ENCODE measurements at regions not wholly inside any gene's neighbourhood (a gene's known extent, or its start where the extent isn't known, plus 50 kb on each side); places are given as distances from the start of the nearest gene placed in this dataset.
A peak's percentile ranks its signal among the peaks of the same experiment; 100 is the strongest.

DNA sequence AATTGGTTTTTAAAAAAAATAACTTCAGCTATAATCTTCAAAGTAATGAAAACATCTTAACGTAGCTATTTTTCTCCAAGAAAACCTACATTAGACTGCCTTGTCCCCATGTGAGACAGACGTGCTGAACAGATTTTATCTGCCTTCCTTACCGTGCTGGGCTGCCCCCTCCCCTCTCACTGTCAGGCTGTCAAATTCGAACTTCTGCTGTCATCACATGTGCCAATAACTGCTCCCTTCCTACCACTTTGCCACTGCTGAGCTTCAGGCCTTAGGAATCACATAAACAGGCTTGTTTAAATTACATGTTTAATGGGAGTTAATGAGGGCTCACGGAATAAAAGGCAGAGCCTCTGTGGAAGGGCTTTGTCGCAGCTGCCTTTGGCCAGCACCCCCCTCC is 77.0 kb upstream of the NHSL1 start:
- no peak for TF ChIP-seq FOXM1 (IDR thresholded peaks at IDR 0.05; ENCODE audit: borderline replicate concordance)
- no peak for TF ChIP-seq CTBP1 (IDR thresholded peaks at IDR 0.05; ENCODE audit: borderline replicate concordance)
- no peak for TF ChIP-seq ARNT (IDR thresholded peaks at IDR 0.05)
- no peak for TF ChIP-seq SP1 (IDR thresholded peaks at IDR 0.05)
- TF ChIP-seq ELF4 (IDR thresholded peaks at IDR 0.05): no peak
- no peak for TF ChIP-seq SUZ12 (IDR thresholded peaks at IDR 0.05)
- TF ChIP-seq FOXK2 (IDR thresholded peaks at IDR 0.05): no peak
- TF ChIP-seq, protein P1, sequence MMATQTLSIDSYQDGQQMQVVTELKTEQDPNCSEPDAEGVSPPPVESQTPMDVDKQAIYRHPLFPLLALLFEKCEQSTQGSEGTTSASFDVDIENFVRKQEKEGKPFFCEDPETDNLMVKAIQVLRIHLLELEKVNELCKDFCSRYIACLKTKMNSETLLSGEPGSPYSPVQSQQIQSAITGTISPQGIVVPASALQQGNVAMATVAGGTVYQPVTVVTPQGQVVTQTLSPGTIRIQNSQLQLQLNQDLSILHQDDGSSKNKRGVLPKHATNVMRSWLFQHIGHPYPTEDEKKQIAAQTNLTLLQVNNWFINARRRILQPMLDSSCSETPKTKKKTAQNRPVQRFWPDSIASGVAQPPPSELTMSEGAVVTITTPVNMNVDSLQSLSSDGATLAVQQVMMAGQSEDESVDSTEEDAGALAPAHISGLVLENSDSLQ (IDR thresholded peaks at IDR 0.05): peak; percentile 77
- 0 out of 2 replicates have a peak, but pooled peaks have one; percentile 29 for TF ChIP-seq L3MBTL2 (conservative IDR thresholded peaks at IDR 0.05)
